ENCODE measurements at regions not wholly inside any gene's neighbourhood (a gene's known extent, or its start where the extent isn't known, plus 50 kb on each side); places are given as distances from the start of the nearest gene placed in this dataset.

DNA sequence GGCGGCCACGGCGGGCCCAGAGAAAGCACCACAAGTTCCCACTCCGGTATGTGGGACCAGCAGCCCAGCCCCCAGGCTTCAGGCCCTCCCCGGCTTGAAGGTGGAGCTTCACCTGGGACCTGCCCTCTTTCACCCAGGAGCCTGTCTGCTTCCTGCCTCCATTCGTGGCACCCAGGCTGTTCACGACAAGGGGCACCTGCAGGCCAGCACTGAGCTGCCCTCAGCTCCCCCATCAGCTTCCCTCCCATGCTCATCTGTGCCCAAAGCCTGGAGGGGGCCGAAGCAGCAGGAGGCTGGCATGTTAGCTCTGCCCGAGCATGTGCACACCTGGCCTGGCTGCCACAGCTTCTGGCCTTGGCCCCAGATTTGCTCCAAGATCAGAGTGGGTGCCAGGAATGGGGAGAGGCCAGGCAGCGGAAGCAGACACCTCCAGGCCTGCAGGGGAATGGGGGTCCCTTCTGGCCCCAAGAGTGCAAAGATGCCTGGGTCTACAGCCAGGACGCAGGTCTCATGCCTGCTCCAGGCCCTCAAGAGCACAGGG, 312.4 kb upstream of the SYT4 start:
- no peaks in the 10 kb centered on the region for H3K36me3 Mint-ChIP-seq
- ATAC-seq (no peak), DNase-seq (no peak)
- no peak overlapping the region for H3K4me3 Mint-ChIP-seq
- H3K4me1 Mint-ChIP-seq: no peaks in the 10 kb centered on the region
- no peak overlapping the region for H3K27ac Mint-ChIP-seq
- POLR2A ChIA-PET: no interaction called here
- no peaks in the 10 kb centered on the region for H3K9me3 Mint-ChIP-seq
- peaks cover 0 to 1% (median 0%) of the 10 kb centered on the region in 5 donors for H3K27me3 Mint-ChIP-seq

DNA sequence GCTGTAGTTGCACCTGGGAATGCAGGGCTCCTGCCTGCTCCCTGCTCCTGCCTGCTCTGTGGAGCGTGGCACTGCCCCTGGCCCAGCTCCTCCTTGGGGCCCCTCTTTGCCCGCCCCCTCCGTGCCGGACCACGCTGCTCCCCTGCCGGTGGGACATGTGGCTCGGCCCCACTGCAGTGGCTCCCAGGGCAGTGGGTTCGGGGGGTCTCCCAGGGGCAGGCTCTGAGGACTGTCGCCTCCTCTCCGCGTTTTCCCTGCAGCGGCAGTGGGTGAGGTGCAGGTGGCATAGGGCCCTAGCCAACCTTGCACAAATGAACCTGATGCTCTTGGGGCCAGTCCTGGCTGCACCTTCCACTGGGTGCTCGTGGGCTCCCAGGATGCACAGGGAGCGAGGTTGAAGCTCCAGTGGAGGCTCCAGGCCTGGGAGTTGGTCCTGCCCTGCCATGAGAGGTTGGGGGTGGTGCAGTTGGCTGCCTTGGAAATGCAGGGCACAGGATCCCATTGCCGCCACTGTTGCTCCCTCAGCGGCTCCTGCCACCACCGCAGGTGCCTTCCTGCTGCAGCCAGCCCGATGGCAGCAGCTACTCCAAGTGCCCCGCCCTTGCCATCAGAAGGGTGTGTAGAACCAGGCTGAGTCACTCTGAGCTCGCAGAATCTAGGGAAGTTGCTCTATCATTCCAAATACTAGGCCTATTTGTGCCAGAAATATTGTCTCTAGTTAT, 313.1 kb upstream of the SYT4 start:
- DNase-seq: no peak

DNA sequence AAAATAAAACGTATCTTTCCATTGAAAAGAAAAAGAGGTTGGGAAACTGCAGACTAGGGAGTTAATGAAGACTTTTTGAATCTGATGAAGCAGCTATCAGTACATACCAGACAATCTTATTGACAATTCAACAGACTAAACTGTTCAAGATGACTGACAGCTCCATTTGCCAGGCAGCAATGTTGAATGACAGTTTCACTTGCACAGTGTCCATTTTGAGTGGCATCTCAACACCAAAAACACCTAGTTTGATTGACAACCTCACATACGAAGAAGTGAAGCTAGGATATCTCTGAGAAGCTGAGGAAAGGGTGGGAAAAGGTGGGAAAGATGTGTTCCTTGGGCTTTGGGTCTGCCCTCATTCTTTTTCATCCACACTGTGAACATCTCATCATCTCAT, 315.0 kb upstream of the SYT4 start:
- no peaks in the 10 kb centered on the region for H3K36me3 Mint-ChIP-seq
- no peaks in the 10 kb centered on the region for H3K9me3 Mint-ChIP-seq
- H3K4me1 Mint-ChIP-seq: no peaks in the 10 kb centered on the region
- H3K27me3 Mint-ChIP-seq: peaks cover 0 to 4% (median 0%) of the 10 kb centered on the region in 5 donors
- DNase-seq: no peak
- H3K27ac Mint-ChIP-seq: no peak overlapping the region
- no peak for ATAC-seq
- H3K4me3 Mint-ChIP-seq: no peak overlapping the region
- POLR2A ChIA-PET: no interaction called here

More for the DNA sequence above, 313.1 kb upstream of the SYT4 start:
- Mint-ChIP-seq H3K4me3 (no peak overlapping the region), H3K27ac (no peak overlapping the region), H3K27me3 (peaks cover 0 to 1% (median 0%) of the 10 kb centered on the region in 5 donors), H3K4me1 (no peaks in the 10 kb centered on the region), H3K36me3 (no peaks in the 10 kb centered on the region), H3K9me3 (no peaks in the 10 kb centered on the region)
- POLR2A ChIA-PET: no interaction called here
- ATAC-seq: no peak

DNA sequence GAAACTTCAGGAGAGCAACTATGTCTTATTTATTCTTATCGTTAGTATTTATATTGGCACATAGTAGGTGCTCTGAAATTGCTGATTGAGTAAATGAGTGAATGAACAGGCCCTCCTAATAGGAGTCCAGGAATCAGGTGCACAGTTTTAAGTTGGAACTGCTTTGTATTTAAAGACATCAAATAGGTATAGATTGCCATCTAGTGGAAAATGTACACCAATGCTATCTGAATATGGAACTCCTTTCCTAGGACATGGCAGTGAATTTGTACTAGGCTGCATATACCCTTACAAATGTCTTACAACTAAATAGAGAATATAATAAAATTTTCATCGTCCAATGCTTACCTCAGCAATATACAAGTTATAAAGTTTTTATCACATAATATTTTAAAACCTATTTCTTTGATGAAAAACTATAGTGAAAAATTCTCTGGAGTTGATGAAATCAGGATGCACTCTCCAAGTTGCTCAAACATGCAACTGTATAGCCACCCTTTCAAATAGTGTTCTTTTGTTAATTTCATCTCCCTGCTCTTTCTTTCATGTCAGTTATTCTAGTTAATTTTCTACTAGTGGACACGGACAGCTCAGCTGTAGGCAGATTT, 318.9 kb upstream of the SYT4 start:
- POLR2A ChIA-PET: no interaction called here
- Mint-ChIP-seq H3K27me3 (peaks cover 0 to 9% (median 0%) of the 10 kb centered on the region in 5 donors), H3K4me3 (no peak overlapping the region), H3K36me3 (no peaks in the 10 kb centered on the region), H3K27ac (no peak overlapping the region), H3K9me3 (peaks cover 0 to 2% (median 0%) of the 10 kb centered on the region in 9 donors), H3K4me1 (no peaks in the 10 kb centered on the region)
- no peak for ATAC-seq
- no peak for DNase-seq

DNA sequence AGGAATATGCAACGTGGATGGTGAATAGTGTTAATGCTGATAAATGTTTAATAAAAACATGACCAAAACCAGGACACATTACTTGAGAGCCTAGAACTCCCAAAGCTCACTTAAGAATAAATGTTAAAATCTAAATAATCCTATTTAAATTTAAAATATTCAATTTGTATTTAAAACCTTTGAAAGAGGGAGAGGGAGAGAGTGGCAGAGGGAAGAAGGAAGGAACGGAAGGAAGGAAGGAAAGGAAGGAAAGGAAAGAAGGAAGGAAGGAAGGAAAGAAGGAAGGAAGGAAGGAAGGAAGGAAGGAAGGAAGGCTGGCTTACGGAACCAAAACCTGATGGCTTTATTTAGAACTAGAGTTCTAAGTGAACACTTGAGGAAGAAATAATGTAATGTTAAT, 324.1 kb upstream of the SYT4 start:
- Mint-ChIP-seq H3K27me3 (peaks cover 0 to 9% (median 0%) of the 10 kb centered on the region in 5 donors), H3K4me3 (no peak overlapping the region), H3K9me3 (peaks cover 0 to 26% (median 15%) of the 10 kb centered on the region in 9 donors), H3K4me1 (no peaks in the 10 kb centered on the region), H3K36me3 (peaks cover 0 to 14% (median 0%) of the 10 kb centered on the region in 3 donors), H3K27ac (no peak overlapping the region)
- POLR2A ChIA-PET: no interaction called here
- DNase-seq: no peak
- ATAC-seq: no peak

DNA sequence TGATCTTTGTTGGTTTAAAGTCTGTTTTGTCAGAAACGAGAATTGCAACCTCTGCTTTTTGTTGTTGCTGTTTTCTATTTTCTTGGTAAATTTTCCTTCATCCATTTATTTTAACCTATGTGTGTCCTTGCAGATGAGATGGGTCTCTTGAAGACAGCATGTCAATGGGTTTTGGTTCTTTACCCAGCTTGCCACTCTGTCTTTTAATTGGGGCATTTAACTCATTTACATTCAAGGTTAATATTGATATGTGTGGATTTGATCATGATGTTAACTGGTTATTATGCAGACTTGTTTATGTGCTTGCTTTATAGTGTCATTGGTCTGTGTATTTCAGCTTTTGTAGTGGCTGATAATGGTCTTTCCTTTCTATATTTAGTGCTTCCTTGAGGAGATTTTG, 327.9 kb upstream of the SYT4 start:
- no peak for ATAC-seq

DNA sequence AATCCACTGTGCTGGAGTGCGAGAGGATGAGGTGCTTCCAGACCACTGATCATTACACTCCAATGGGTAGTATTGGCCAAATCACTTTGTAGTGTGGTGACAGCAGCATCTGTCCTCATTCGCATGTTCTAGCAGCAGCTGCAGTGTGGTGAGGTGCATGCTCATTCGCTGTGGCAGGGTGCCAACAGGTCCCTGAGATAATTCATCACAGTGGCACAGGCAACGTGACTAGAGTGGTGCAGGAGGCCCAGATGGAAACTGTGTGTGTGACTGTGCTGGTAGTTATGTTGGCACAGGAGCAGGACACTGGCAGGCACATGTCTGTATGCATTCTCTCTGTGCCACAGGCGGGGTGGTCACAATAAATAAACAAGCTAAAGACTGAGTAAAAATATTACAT, 329.5 kb upstream of the SYT4 start:
- H3K36me3 Mint-ChIP-seq: peaks cover 0 to 14% (median 0%) of the 10 kb centered on the region in 3 donors
- H3K9me3 Mint-ChIP-seq: peaks cover 5 to 30% (median 15%) of the 10 kb centered on the region in 9 donors
- no peak overlapping the region for H3K4me3 Mint-ChIP-seq
- H3K27me3 Mint-ChIP-seq: no peaks in the 10 kb centered on the region
- peak overlapping the region in 1 of 10 donors; percentile 26 for H3K27ac Mint-ChIP-seq
- DNase-seq (no peak), ATAC-seq (no peak)
- H3K4me1 Mint-ChIP-seq: no peaks in the 10 kb centered on the region
- POLR2A ChIA-PET: no interaction called here

More for the DNA sequence above, 327.9 kb upstream of the SYT4 start:
- Mint-ChIP-seq H3K27ac (no peak overlapping the region), H3K27me3 (no peaks in the 10 kb centered on the region), H3K4me3 (no peak overlapping the region), H3K9me3 (peaks cover 0 to 30% (median 15%) of the 10 kb centered on the region in 9 donors), H3K36me3 (peaks cover 0 to 14% (median 0%) of the 10 kb centered on the region in 3 donors), H3K4me1 (no peaks in the 10 kb centered on the region)
- DNase-seq: no peak
- POLR2A ChIA-PET: no interaction called here

DNA sequence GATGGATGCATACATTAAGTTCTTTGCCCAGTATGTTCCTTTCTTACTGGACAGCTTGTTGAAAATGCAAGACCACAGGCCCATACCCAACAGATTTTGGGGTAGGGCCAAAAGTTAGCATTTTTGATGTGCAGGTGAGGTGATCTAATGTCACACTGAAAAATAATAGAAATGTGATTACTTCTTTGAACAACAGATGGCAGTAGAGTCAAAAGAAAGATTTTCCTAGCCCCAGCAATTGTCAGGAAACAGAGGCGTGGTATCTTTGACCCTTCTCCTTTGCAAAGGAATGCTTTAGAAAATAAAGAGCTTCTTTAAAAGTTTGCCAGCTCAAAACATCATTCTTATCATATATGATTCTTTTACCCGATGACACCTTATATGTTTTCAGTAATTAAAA, 343.6 kb upstream of the SYT4 start:
- POLR2A ChIA-PET: no interaction called here
- no peak overlapping the region for H3K4me3 Mint-ChIP-seq
- H3K36me3 Mint-ChIP-seq: no peaks in the 10 kb centered on the region
- no peaks in the 10 kb centered on the region for H3K4me1 Mint-ChIP-seq
- DNase-seq (peak in 3 of 10 donors; percentile 4 to 20 (median 8)), ATAC-seq (no peak)
- H3K27ac Mint-ChIP-seq: no peak overlapping the region
- H3K27me3 Mint-ChIP-seq: peaks cover 0 to 3% (median 0%) of the 10 kb centered on the region in 5 donors
- H3K9me3 Mint-ChIP-seq: peaks cover 0 to 2% (median 0%) of the 10 kb centered on the region in 9 donors

DNA sequence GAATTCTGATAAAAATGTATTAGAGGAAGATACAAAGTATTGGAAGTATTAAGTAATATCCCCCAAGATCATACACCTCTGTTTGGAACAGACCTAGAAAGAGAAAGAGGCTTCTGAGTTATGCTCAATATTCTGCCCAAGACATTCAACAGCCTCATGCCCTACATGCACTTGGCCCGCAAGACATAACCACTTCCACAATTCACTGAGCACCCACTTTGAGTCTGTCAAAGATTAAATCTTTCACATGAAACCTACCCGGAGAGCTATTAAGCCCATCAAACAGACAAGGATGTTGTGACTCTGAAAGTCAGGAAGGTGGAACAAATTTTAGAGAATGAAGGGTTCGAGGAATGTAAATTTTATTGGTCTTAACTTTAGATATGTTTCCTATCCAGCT, 344.7 kb upstream of the SYT4 start:
- ATAC-seq (no peak), DNase-seq (no peak)
- H3K4me1 Mint-ChIP-seq: no peaks in the 10 kb centered on the region
- POLR2A ChIA-PET: no interaction called here
- H3K4me3 Mint-ChIP-seq: no peak overlapping the region
- H3K27ac Mint-ChIP-seq: no peak overlapping the region
- peaks cover 0 to 3% (median 0%) of the 10 kb centered on the region in 5 donors for H3K27me3 Mint-ChIP-seq
- H3K36me3 Mint-ChIP-seq: no peaks in the 10 kb centered on the region
- peaks cover 0 to 2% (median 0%) of the 10 kb centered on the region in 9 donors for H3K9me3 Mint-ChIP-seq

DNA sequence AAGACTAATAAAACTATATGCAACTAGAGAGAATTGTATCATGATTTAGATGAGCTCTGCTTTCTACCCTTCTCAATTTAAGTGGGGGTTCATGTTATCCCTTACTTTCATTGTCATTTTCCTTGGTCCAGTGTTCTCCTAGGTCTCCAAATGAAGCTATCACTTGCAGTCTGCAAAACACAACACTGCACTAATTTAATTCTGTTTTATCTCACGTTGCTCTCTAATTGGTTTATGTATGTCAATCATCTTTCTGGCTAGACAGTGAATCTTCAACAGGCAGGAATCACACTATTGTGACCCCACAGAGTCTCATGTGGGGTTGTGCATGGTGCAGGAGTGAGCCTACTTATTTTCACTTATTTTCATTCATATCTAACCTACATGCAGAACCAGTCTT, 348.3 kb upstream of the SYT4 start:
- POLR2A ChIA-PET: no interaction called here
- no peak overlapping the region for H3K27ac Mint-ChIP-seq
- no peaks in the 10 kb centered on the region for H3K36me3 Mint-ChIP-seq
- H3K27me3 Mint-ChIP-seq: peaks cover 0 to 3% (median 0%) of the 10 kb centered on the region in 5 donors
- no peak overlapping the region for H3K4me3 Mint-ChIP-seq
- no peaks in the 10 kb centered on the region for H3K4me1 Mint-ChIP-seq
- no peak for ATAC-seq
- DNase-seq: no peak
- peaks cover 0 to 2% (median 0%) of the 10 kb centered on the region in 9 donors for H3K9me3 Mint-ChIP-seq

DNA sequence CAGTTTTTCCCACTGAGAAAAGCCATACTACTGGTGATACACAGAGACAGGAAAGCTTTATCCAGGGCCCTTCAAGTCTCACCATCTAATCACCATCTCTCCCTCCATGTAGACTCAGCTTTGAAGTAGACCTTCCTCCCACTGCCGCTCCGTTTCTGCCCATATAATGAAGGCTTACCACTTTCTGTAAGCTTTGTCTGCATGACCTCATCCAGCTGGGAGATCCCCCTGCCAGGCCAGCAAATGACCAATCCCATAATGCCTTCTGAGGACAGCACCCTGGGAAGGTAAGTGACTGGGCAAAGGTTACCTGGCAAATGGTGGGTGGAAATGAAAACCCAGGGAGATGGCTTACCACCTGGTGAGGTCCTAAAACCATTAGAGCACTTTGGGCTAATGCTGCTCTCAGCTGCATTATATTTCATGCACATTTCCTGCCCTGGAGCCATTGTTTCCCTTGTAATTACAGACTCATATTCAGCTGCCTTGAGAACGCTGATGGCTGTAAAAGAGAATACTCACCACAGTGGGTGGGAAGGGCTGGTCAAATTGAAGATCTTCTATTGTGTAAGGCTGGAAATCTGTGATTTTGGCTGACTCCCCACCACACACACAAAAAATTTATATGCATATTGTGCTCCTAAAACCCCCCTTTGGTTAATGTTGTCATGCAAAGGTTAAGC, 350.7 kb upstream of the SYT4 start:
- POLR2A ChIA-PET: no interaction called here
- DNase-seq: no peak
- ATAC-seq: no peak
- no peak overlapping the region for H3K27ac Mint-ChIP-seq
- no peaks in the 10 kb centered on the region for H3K36me3 Mint-ChIP-seq
- H3K9me3 Mint-ChIP-seq: no peaks in the 10 kb centered on the region
- H3K27me3 Mint-ChIP-seq: no peaks in the 10 kb centered on the region
- H3K4me3 Mint-ChIP-seq: no peak overlapping the region
- H3K4me1 Mint-ChIP-seq: no peaks in the 10 kb centered on the region

DNA sequence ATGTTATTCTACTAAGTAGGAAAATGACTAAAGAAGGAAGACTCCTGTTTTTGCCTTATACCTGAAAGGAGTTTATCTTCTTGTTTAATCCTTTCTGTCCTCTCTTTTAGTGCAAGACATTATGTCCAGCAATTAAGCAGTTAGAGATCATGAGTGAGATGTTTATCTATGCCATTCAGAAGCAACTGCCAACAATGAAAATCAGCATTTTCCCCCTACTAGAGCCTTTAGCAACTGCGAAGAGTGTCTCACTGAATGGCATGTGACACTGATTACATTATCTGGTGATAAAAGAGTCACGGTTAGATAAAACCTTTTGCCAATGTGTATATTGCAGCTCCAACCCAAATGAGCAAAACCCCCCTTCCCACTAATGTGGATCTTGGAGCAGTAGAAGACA, 357.7 kb upstream of the SYT4 start:
- ATAC-seq (no peak), DNase-seq (no peak)
- Mint-ChIP-seq H3K27me3 (no peaks in the 10 kb centered on the region), H3K4me3 (no peak overlapping the region), H3K4me1 (no peaks in the 10 kb centered on the region), H3K36me3 (no peaks in the 10 kb centered on the region), H3K9me3 (peaks cover 0 to 5% (median 0%) of the 10 kb centered on the region in 9 donors), H3K27ac (no peak overlapping the region)
- POLR2A ChIA-PET: no interaction called here

DNA sequence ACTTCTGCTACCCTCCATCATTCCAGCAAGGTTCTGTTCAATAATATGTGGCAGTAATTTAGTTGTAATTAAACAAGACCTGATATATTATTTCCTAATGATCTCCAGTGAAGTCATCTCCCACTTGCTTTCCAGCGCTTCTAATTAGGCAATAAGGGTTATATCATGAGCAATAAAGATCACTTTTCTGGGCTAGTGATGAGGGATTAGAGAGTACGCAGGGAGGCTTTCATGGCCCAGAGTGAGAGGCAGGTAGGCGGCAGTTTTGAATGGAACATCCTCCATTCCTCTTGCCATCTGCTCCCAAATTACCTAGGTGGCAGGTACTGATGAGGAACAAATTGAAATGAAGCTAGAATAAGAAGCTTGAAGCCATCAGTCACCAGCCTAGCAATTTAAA, 358.1 kb upstream of the SYT4 start:
- H3K4me3 Mint-ChIP-seq: no peak overlapping the region
- POLR2A ChIA-PET: no interaction called here
- no peaks in the 10 kb centered on the region for H3K27me3 Mint-ChIP-seq
- H3K4me1 Mint-ChIP-seq: no peaks in the 10 kb centered on the region
- no peaks in the 10 kb centered on the region for H3K36me3 Mint-ChIP-seq
- no peak for ATAC-seq
- peaks cover 0 to 7% (median 2%) of the 10 kb centered on the region in 9 donors for H3K9me3 Mint-ChIP-seq
- no peak for DNase-seq
- no peak overlapping the region for H3K27ac Mint-ChIP-seq
